H9 (cell line): ENCODE measurements at regions not wholly inside any gene's neighbourhood (a gene's known extent, or its start where the extent isn't known, plus 50 kb on each side); places are given as distances from the start of the nearest gene placed in this dataset.
A peak's percentile ranks its signal among the peaks of the same experiment; 100 is the strongest.

Source experiments
- DNase-seq: peaks from one replicate; pipeline ENCODE4 v3.0.0-alpha.2; 2017
- H2AFZ ChIP-seq: one replicate; pipeline ENCODE4 v1.6.1; 2013; ENCODE audit warnings: mild to moderate bottlenecking, low read length, control low read depth, moderate library complexity
- H2AK5ac ChIP-seq: 2 replicates; pipeline ENCODE4 v1.6.1; 2013; ENCODE audit warnings: low read length, control low read depth, mixed read lengths; ENCODE audit not compliant: insufficient read length
- H2BK120ac ChIP-seq: one replicate; pipeline ENCODE4 v1.6.1; 2013; ENCODE audit warnings: low read depth, mild to moderate bottlenecking, low read length, control low read depth, inconsistent platforms; ENCODE audit not compliant: poor library complexity, severe bottlenecking
- H2BK12ac ChIP-seq: 2 replicates; pipeline ENCODE4 v1.6.1; 2013; ENCODE audit warnings: low read length, control low read depth, mixed read lengths, low read depth; ENCODE audit not compliant: insufficient read length
- H2BK15ac ChIP-seq: 2 replicates; pipeline ENCODE4 v1.6.1; 2013; ENCODE audit warnings: low read depth, low read length, control low read depth
- H2BK20ac ChIP-seq: one replicate; pipeline ENCODE4 v1.6.1; 2013; ENCODE audit warnings: low read depth, mild to moderate bottlenecking, low read length, control low read depth, inconsistent platforms; ENCODE audit not compliant: poor library complexity, severe bottlenecking
- H2BK5ac ChIP-seq: 2 replicates; pipeline ENCODE4 v1.6.1; 2013; ENCODE audit warnings: low read length, control low read depth, mixed read lengths; ENCODE audit not compliant: insufficient read length
- H3K14ac ChIP-seq: 2 replicates; pipeline ENCODE4 v1.6.1; 2013; ENCODE audit warnings: low read length, control low read depth; ENCODE audit not compliant: insufficient read depth
- H3K18ac ChIP-seq: 2 replicates; pipeline ENCODE4 v1.6.1; 2013; ENCODE audit warnings: low read depth, mild to moderate bottlenecking, mixed read lengths, low read length, control low read depth; ENCODE audit not compliant: insufficient read length
- H3K23ac ChIP-seq: 2 replicates; pipeline ENCODE4 v1.6.1; 2013; ENCODE audit warnings: low read length, control low read depth, mixed read lengths, low read depth; ENCODE audit not compliant: insufficient read length
- H3K23me2 ChIP-seq: 2 replicates; pipeline ENCODE4 v1.6.1; 2013; ENCODE audit warnings: low read depth, mild to moderate bottlenecking, mixed read lengths, low read length, control low read depth; ENCODE audit not compliant: insufficient read length, poor library complexity, severe bottlenecking
- H3K27ac ChIP-seq: 2 replicates; pipeline ENCODE4 v1.5.1; 2013; ENCODE audit warnings: low read length, control low read depth, mixed read lengths, low read depth; ENCODE audit not compliant: insufficient read length
- H3K27me3 ChIP-seq: 2 replicates; pipeline ENCODE4 v1.6.1; 2013; ENCODE audit warnings: low read length, control low read depth, inconsistent platforms; ENCODE audit not compliant: insufficient read depth
- H3K4ac ChIP-seq: 2 replicates; pipeline ENCODE4 v1.6.1; 2013; ENCODE audit warnings: low read depth, mild to moderate bottlenecking, control low read depth, inconsistent platforms, low read length, moderate library complexity
- H3K4me1 ChIP-seq: 2 replicates; pipeline ENCODE4 v1.6.1; 2013; ENCODE audit warnings: low read length, control low read depth, inconsistent platforms; ENCODE audit not compliant: insufficient read depth
- H3K4me2 ChIP-seq: 2 replicates; pipeline ENCODE4 v1.6.1; 2013; ENCODE audit warnings: low read length, control low read depth, mixed read lengths; ENCODE audit not compliant: insufficient read length, insufficient read depth
- H3K56ac ChIP-seq: 2 replicates; pipeline ENCODE4 v1.6.1; 2013; ENCODE audit warnings: low read depth, mild to moderate bottlenecking, mixed read lengths, low read length, control low read depth; ENCODE audit not compliant: insufficient read length
- H3K79me1 ChIP-seq: 2 replicates; pipeline ENCODE4 v1.6.1; 2013; ENCODE audit warnings: low read depth, mild to moderate bottlenecking, moderate library complexity, low read length, control low read depth, inconsistent platforms; ENCODE audit not compliant: insufficient read depth, poor library complexity, severe bottlenecking
- H3K79me2 ChIP-seq: 2 replicates; pipeline ENCODE4 v1.6.1; 2013; ENCODE audit warnings: low read length, control low read depth, inconsistent platforms; ENCODE audit not compliant: insufficient read depth
- H3K9ac ChIP-seq: 2 replicates; pipeline ENCODE4 v1.6.1; 2013; ENCODE audit warnings: low read length, control low read depth, mixed read lengths; ENCODE audit not compliant: insufficient read length; ENCODE audit errors: extremely low read depth
- H3K9me3 ChIP-seq: one replicate; pipeline ENCODE4 v1.6.1; 2013; ENCODE audit warnings: low read depth, low read length, inconsistent platforms; ENCODE audit not compliant: control insufficient read depth
- H3T11ph ChIP-seq: one replicate; pipeline ENCODE4 v1.6.1; 2013; ENCODE audit warnings: mild to moderate bottlenecking, low read length, control low read depth, inconsistent platforms
- H4K20me1 ChIP-seq: one replicate; pipeline ENCODE4 v1.6.1; 2013; ENCODE audit not compliant: control insufficient read depth, insufficient read length, insufficient read depth
- H4K5ac ChIP-seq: 2 replicates; pipeline ENCODE4 v1.6.1; 2013; ENCODE audit warnings: low read depth, mild to moderate bottlenecking, mixed read lengths, low read length, control low read depth; ENCODE audit not compliant: insufficient read length
- H4K8ac ChIP-seq: replicated peaks from 2 replicates; pipeline ENCODE4 v1.6.1; 2013; ENCODE audit warnings: low read length, control low read depth, mixed read lengths, low read depth; ENCODE audit not compliant: insufficient read length
- H4K91ac ChIP-seq: 2 replicates; pipeline ENCODE4 v1.6.1; 2013; ENCODE audit warnings: low read depth, mild to moderate bottlenecking, moderate library complexity, mixed read lengths, low read length, control low read depth; ENCODE audit not compliant: insufficient read length
- H3K27ac Mint-ChIP-seq, 3 experiments: 2 replicates in 2 of 3; 3 replicates in 1 of 3; pipeline ENCODE4 v1.8.0; 2020 to 2021; ENCODE audit warnings: mixed read lengths in 3 of 3, mild to moderate bottlenecking in 1 of 3, moderate library complexity in 1 of 3
- H3K27me3 Mint-ChIP-seq: 2 replicates; pipeline ENCODE4 v1.8.0; 2021; ENCODE audit warnings: low read depth, mild to moderate bottlenecking, moderate library complexity, mixed read lengths
- H3K36me3 Mint-ChIP-seq, 3 experiments: 2 replicates in 2 of 3; 3 replicates in 1 of 3; pipeline ENCODE4 v1.8.0; 2020 to 2021; ENCODE audit warnings: low read depth in 3 of 3, mixed read lengths in 3 of 3; ENCODE audit not compliant: insufficient read depth in 1 of 3
- H3K4me1 Mint-ChIP-seq, 2 experiments: 2 replicates each; pipeline ENCODE4 v1.8.0; 2020; ENCODE audit warnings: mixed read lengths in 2 of 2
- H3K4me3 Mint-ChIP-seq, 2 experiments: 2 replicates in 1 of 2; 3 replicates in 1 of 2; pipeline ENCODE4 v1.8.0; 2020 to 2021; ENCODE audit warnings: mild to moderate bottlenecking in 2 of 2, mixed read lengths in 2 of 2, moderate library complexity in 1 of 2
- H3K9me3 Mint-ChIP-seq, 2 experiments: 2 replicates in 1 of 2; 3 replicates in 1 of 2; pipeline ENCODE4 v1.8.0; 2020; ENCODE audit warnings: mild to moderate bottlenecking in 2 of 2, mixed read lengths in 2 of 2, moderate library complexity in 1 of 2
- CTCF ChIP-seq: fragments of 200-600 bp; sonication (generic); conservative IDR thresholded peaks from 3 replicates; pipeline ENCODE4 v1.8.0; 2021; ENCODE audit warnings: antibody characterized with exemption, mild to moderate bottlenecking
- WGBS: extraction: QIAGEN DNeasy Blood & Tissue Kit; methylation state at CpG from one replicate; pipeline ENCODE4 v1.1.7; 2013; ENCODE audit warnings: missing lambda C conversion rate, low lambda C conversion rate, mixed read lengths; ENCODE audit not compliant: insufficient read length; ENCODE audit errors: extremely low coverage; 5-methylcytosine and 5-hydroxymethylcytosine counted together

DNA sequence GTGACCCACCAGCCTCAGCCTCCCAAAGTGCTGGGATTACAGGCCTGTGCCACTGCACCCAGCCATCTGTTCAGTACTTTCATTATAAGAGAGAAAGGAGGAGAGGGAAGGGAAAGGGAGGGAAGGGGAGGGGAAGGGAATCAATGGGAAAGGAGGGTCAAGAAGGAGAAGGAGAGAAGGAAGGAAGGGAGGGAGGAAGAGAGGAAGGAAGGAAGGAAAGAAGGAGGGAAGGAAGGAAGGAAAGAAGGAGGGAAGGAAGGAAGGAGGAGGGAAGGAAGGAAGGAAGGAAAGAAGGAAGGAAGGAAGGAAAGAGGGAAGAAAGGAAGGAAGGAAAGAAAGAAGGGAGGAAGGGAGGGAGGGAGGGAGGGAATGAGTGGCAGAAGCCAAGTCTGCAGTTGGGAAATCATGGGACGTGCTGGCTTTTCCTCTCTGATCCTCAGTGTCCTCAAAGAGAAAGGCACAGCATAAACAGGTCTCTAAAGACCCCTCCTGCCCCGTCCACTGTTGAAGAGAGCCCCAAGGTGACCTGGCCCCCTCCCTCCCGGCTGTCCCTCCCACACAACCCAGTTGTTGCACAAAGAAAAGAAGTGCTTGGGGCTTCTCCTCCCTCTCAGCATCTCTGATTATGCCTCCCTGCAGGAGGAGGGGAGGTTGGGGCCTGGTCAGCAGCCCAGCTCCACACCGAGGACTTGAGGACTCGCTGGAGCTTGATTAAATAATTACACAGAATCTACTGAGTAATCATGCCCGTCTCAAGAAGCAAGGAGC lies 69.1 kb upstream of the TOP1 start:
- no peak overlapping the region for H3K56ac ChIP-seq
- no peaks in the 10 kb centered on the region for H3K23me2 ChIP-seq
- no peaks in the 10 kb centered on the region for H3K9me3 ChIP-seq
- no peaks in the 10 kb centered on the region for H3K27me3 ChIP-seq
- H3K23ac ChIP-seq, result no peak overlapping the region
- H3K9ac ChIP-seq, result no peak overlapping the region
- no peak overlapping the region for H2BK5ac ChIP-seq
- no peaks in the 10 kb centered on the region for H3K79me1 ChIP-seq
- H3K4me1 ChIP-seq, result no peaks in the 10 kb centered on the region
- no peak overlapping the region for H4K8ac ChIP-seq
- H3K79me2 ChIP-seq, result no peaks in the 10 kb centered on the region
- H2BK20ac ChIP-seq, result no peak overlapping the region
- no peak overlapping the region for H4K91ac ChIP-seq
- Mint-ChIP-seq H3K9me3 (0 out of 5 replicates have a peak, but pooled peaks cover under 1% of the 10 kb centered on the region in 2 experiments), H3K27ac (no peak overlapping the region), H3K4me3 (no peak overlapping the region), H3K27me3 (no peaks in the 10 kb centered on the region; the same call in none of the 2 replicates), H3K36me3 (no peaks in the 10 kb centered on the region), H3K4me1 (peaks cover 2 to 10% of the 10 kb centered on the region in 2 experiments)
- H3K14ac ChIP-seq, result no peak overlapping the region
- no peak overlapping the region for H2BK12ac ChIP-seq
- H3K18ac ChIP-seq, result no peak overlapping the region
- WGBS, result no CpG with 5 or more reads among the region's 6 CpGs
- no peak overlapping the region for H3K4me2 ChIP-seq
- H3T11ph ChIP-seq, result no peak overlapping the region
- H3K27ac ChIP-seq, result no peak overlapping the region
- TF ChIP-seq CTCF, result no peak
- DNase-seq, result peak; percentile 8
- H4K5ac ChIP-seq, result no peak overlapping the region
- H2AFZ ChIP-seq, result no peak overlapping the region
- H4K20me1 ChIP-seq, result no peaks in the 10 kb centered on the region
- H2AK5ac ChIP-seq, result no peak overlapping the region
- no peak overlapping the region for H2BK15ac ChIP-seq
- no peak overlapping the region for H3K4ac ChIP-seq
- no peak overlapping the region for H2BK120ac ChIP-seq
